GM18909 (cell line): ENCODE measurements at regions not wholly inside any gene's neighbourhood (a gene's known extent, or its start where the extent isn't known, plus 50 kb on each side); places are given as distances from the start of the nearest gene placed in this dataset.

Experiments
- ATAC-seq: cut with Tn5 transposase; IDR thresholded peaks from one replicate; pipeline ENCODE4 v1.9.1; 2021; ENCODE audit warnings: mild to moderate bottlenecking; ENCODE audit not compliant: unreplicated experiment, poor library complexity

GRCh38 chr2:20150110-20150706, 74.7 kb downstream of the SDC1 start:
- ATAC-seq: no peak

GRCh38 chr2:20149703-20150030, 75.3 kb downstream of the SDC1 start:
- ATAC-seq: no peak

GRCh38 chr2:20148923-20149702, 75.8 kb downstream of the SDC1 start:
- ATAC-seq: no peak

- no peak for ATAC-seq
Measured at GRCh38 chr2:20148426-20148922, 76.5 kb downstream of the SDC1 start.

- ATAC-seq: no peak
Measured at GRCh38 chr2:20147351-20147750, 77.6 kb downstream of the SDC1 start.

- ATAC-seq: no peak
Measured at GRCh38 chr2:20146401-20146800, 78.5 kb downstream of the SDC1 start.

- peak; percentile 84 for ATAC-seq
Measured at GRCh38 chr2:20145497-20146193, 79.3 kb downstream of the SDC1 start.

GRCh38 chr2:20144861-20145260, 80.1 kb downstream of the SDC1 start:
- no peak for ATAC-seq

GRCh38 chr2:20144196-20144595, 80.7 kb downstream of the SDC1 start:
- no peak for ATAC-seq

GRCh38 chr2:20143263-20143662, 81.7 kb downstream of the SDC1 start:
- no peak for ATAC-seq

GRCh38 chr2:20141806-20142205, 83.1 kb downstream of the SDC1 start:
- ATAC-seq: no peak

- ATAC-seq: no peak
Measured at GRCh38 chr2:20141056-20141762, 83.7 kb downstream of the SDC1 start.

- ATAC-seq: no peak
Measured at GRCh38 chr2:20140321-20141055, 84.4 kb downstream of the SDC1 start.

GRCh38 chr2:20139407-20140172, 85.3 kb downstream of the SDC1 start:
- no peak for ATAC-seq

- no peak for ATAC-seq
Measured at GRCh38 chr2:20138696-20139095, 86.2 kb downstream of the SDC1 start.

- no peak for ATAC-seq
Measured at GRCh38 chr2:20137884-20138283, 86.5 kb upstream of the LAPTM4A start.

- ATAC-seq: no peak
Measured at GRCh38 chr2:20137131-20137571, 85.7 kb upstream of the LAPTM4A start.

- ATAC-seq: no peak
Measured at GRCh38 chr2:20136149-20136548, 84.7 kb upstream of the LAPTM4A start.

GRCh38 chr2:20135631-20136050, 84.2 kb upstream of the LAPTM4A start:
- ATAC-seq: peak; percentile 83
